OCI-LY7 (cell line): ENCODE measurements at regions not wholly inside any gene's neighbourhood (a gene's known extent, or its start where the extent isn't known, plus 50 kb on each side); places are given as distances from the start of the nearest gene placed in this dataset.

Experiments used
- BruUV-seq: library from RNA; stranded (reverse); fragments of 400-500 nt; replicated peaks from 2 replicates; lab custom pipeline; 2021; lab: Mats Ljungman, UMichigan
- CTCF ChIA-PET: fragments of 300-600 bp; sonication (Branson Sonifier 250); formaldehyde crosslinking; loops from one replicate; lab custom pipeline; 2022; ENCODE audit warnings: antibody characterized with exemption; ENCODE audit not compliant: unreplicated experiment; lab: Charles Lee
- POLR2A ChIA-PET: fragments of 300-600 bp; sonication (Branson Sonifier 250); formaldehyde crosslinking; loops from one replicate; lab custom pipeline; 2022; ENCODE audit warnings: antibody characterized with exemption; lab: Charles Lee
- DNase-seq: peaks from one replicate; pipeline ENCODE4 v3.0.0-alpha.2; 2015; ENCODE audit warnings: low spot score
- H2AFZ ChIP-seq: fragments of 200-600 bp; sonication (generic), shearing (Covaris generic); 2 replicates; pipeline ENCODE4 v1.6.1; 2014; ENCODE audit warnings: mild to moderate bottlenecking, antibody characterized with exemption, low read length, moderate library complexity
- H3K27ac ChIP-seq: fragments of 200-600 bp; sonication (generic); 2 replicates; pipeline ENCODE4 v1.5.1; 2014; ENCODE audit warnings: mixed run types, low read depth, mild to moderate bottlenecking, moderate library complexity, low read length, inconsistent platforms; ENCODE audit not compliant: poor library complexity, severe bottlenecking
- H3K36me3 ChIP-seq: fragments of 200-600 bp; sonication (generic); 2 replicates; pipeline ENCODE4 v1.6.1; 2014; ENCODE audit warnings: mild to moderate bottlenecking, antibody characterized with exemption, low read length, moderate library complexity, mixed read lengths; ENCODE audit not compliant: insufficient read depth
- H3K4me1 ChIP-seq: fragments of 200-600 bp; sonication (generic); 2 replicates; pipeline ENCODE4 v1.5.1; 2014; ENCODE audit warnings: mild to moderate bottlenecking, low read length; ENCODE audit not compliant: insufficient read depth, poor library complexity, severe bottlenecking
- H3K4me2 ChIP-seq: fragments of 200-600 bp; sonication (generic); 2 replicates; pipeline ENCODE4 v1.6.1; 2014; ENCODE audit warnings: mild to moderate bottlenecking, low read length
- H3K4me3 ChIP-seq: fragments of 200-600 bp; sonication (generic); 2 replicates; pipeline ENCODE4 v1.5.1; 2014; ENCODE audit warnings: mild to moderate bottlenecking, low read depth, low read length; ENCODE audit not compliant: poor library complexity, severe bottlenecking
- H3K79me2 ChIP-seq: fragments of 200-600 bp; sonication (generic); 2 replicates; pipeline ENCODE4 v1.6.1; 2016; ENCODE audit warnings: low read depth, mild to moderate bottlenecking, low read length, moderate library complexity, mixed read lengths; ENCODE audit not compliant: insufficient read depth
- H3K9me2 ChIP-seq: fragments of 200-600 bp; sonication (generic); 2 replicates; pipeline ENCODE4 v1.6.1; 2016; ENCODE audit warnings: mild to moderate bottlenecking, low read length, mixed read lengths; ENCODE audit not compliant: insufficient read depth
- H3K9me3 ChIP-seq: fragments of 200-600 bp; sonication (generic); 2 replicates; pipeline ENCODE4 v1.6.1; 2014; ENCODE audit warnings: mild to moderate bottlenecking, mixed run types, low read length, mixed read lengths
- H4K20me1 ChIP-seq: fragments of 200-600 bp; sonication (generic); 2 replicates; pipeline ENCODE4 v1.6.1; 2014; ENCODE audit warnings: mild to moderate bottlenecking, antibody characterized with exemption, low read length, moderate library complexity, mixed read lengths; ENCODE audit not compliant: insufficient read depth
- EZH2phosphoT487 ChIP-seq: fragments of 200-600 bp; sonication (generic); IDR thresholded peaks from 2 replicates; pipeline ENCODE4 v1.6.1; 2018; ENCODE audit warnings: low read depth, borderline replicate concordance, mild to moderate bottlenecking, mixed run types, antibody characterized with exemption, low read length, moderate library complexity, mixed read lengths
- intact Hi-C: fragments of 100-400 bp; cut with micrococcal nuclease; formaldehyde crosslinking; loops from one replicate; pipeline ENCODE4 v1.10.0; 2022; ENCODE audit not compliant: unreplicated experiment
- TF ChIP-seq, protein P1 (sequence below): fragments of 200-600 bp; sonication (generic); conservative IDR thresholded peaks from 2 replicates; pipeline ENCODE4 v1.5.1; 2014; ENCODE audit warnings: mild to moderate bottlenecking, antibody characterized with exemption, low read length, moderate library complexity, mixed read lengths

DNA sequence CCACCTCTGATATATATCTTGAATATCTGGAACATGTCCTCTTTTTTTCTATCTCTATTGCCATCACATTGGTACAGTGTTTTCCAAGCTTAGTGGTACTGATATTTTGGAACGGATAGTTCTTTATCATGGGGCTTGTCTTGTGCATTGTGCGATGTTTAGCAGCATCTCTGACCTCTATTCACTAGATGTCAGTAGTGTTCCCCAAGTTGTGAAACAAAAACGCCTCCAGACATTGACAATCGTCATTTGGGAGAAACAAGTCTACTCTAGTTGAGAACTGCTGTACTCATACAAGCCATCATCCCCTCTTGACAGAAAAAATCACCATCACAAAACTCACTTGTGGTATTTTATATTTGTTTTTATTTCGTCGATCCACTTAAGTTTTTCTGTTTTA, 79.7 kb upstream of the CHODL start:
- Histone ChIP-seq H2AFZ (no peak overlapping the region), H4K20me1 (no peaks in the 10 kb centered on the region), H3K4me3 (no peak overlapping the region), H3K4me1 (no peaks in the 10 kb centered on the region), H3K4me2 (no peak overlapping the region), H3K79me2 (no peaks in the 10 kb centered on the region), H3K9me2 (no peaks in the 10 kb centered on the region), H3K9me3 (no peaks in the 10 kb centered on the region), H3K27ac (no peak overlapping the region), H3K36me3 (no peaks in the 10 kb centered on the region)
- ChIA-PET POLR2A (interaction anchor here (0.9 kb wide), 1 partner anchor 9 kb away, joined by 3 read pairs; no protein-coding TSS in a partner anchor), CTCF (no interaction called here)
- TF ChIP-seq, protein P1, sequence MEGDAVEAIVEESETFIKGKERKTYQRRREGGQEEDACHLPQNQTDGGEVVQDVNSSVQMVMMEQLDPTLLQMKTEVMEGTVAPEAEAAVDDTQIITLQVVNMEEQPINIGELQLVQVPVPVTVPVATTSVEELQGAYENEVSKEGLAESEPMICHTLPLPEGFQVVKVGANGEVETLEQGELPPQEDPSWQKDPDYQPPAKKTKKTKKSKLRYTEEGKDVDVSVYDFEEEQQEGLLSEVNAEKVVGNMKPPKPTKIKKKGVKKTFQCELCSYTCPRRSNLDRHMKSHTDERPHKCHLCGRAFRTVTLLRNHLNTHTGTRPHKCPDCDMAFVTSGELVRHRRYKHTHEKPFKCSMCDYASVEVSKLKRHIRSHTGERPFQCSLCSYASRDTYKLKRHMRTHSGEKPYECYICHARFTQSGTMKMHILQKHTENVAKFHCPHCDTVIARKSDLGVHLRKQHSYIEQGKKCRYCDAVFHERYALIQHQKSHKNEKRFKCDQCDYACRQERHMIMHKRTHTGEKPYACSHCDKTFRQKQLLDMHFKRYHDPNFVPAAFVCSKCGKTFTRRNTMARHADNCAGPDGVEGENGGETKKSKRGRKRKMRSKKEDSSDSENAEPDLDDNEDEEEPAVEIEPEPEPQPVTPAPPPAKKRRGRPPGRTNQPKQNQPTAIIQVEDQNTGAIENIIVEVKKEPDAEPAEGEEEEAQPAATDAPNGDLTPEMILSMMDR: peak; percentile 31; the same call in 1 of the 2 replicates
- TF ChIP-seq EZH2phosphoT487: no peak
- no peak for DNase-seq
- no TSS peak for BruUV-seq
- intact Hi-C loops: no loop called here

DNA sequence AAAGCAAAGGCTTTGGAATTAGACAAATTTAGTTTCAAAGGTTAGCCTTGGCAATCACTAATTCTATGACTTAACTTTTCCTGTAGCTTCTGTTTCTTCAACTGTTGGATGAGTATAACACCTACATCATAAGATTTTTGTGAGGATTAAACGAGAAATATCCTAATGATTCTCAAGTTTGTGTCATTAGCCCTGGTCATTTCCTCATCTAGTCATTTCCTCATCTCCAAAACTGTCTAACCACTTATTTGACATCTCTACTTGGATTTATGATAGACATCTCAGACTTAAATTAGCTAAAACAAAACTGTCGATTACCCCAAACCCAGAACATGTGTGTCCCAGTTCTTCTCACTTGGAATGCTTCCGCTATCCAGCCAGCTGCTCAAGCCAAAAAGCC, 80.2 kb upstream of the CHODL start:
- no peak overlapping the region for H3K27ac ChIP-seq
- no peak overlapping the region for H3K4me3 ChIP-seq
- H4K20me1 ChIP-seq: no peaks in the 10 kb centered on the region
- no peak for DNase-seq
- no peaks in the 10 kb centered on the region for H3K9me2 ChIP-seq
- no peak overlapping the region for H3K4me2 ChIP-seq
- ChIA-PET POLR2A (interaction anchor here (0.7 to 1.0 kb wide), 3 partner anchors 9 to 249 kb away, joined by 3 read pairs; no protein-coding TSS in a partner anchor), CTCF (no interaction called here)
- H3K4me1 ChIP-seq: no peaks in the 10 kb centered on the region
- H3K79me2 ChIP-seq: no peaks in the 10 kb centered on the region
- no peak for TF ChIP-seq EZH2phosphoT487
- TF ChIP-seq, protein P1: no peak
- H2AFZ ChIP-seq: no peak overlapping the region
- intact Hi-C loops: no loop called here
- no peaks in the 10 kb centered on the region for H3K9me3 ChIP-seq
- no TSS peak for BruUV-seq
- no peaks in the 10 kb centered on the region for H3K36me3 ChIP-seq

DNA sequence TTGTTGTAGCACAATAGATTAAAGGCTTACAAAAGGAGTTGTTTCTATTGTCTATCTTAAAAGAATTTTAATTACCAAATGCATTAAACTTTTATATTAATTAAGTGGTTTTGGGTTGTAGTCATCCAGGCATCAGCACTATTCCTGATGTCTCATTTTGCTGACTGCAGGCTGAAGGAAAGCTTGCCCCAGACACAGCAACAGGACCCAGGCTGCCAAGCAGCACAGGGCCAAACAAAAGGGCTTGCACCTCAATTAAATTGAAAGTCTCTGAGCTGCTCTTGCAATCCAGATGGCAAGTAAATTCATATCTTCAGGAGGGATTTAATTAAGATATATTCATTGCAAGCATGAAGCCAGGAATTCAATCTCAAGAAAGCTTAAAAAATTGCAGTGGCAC, 80.7 kb upstream of the CHODL start:
- Histone ChIP-seq H3K4me1 (no peaks in the 10 kb centered on the region), H3K27ac (no peak overlapping the region), H2AFZ (no peak overlapping the region), H3K9me2 (no peaks in the 10 kb centered on the region), H3K9me3 (no peaks in the 10 kb centered on the region), H3K4me2 (no peak overlapping the region), H3K79me2 (no peaks in the 10 kb centered on the region), H3K36me3 (no peaks in the 10 kb centered on the region), H4K20me1 (no peaks in the 10 kb centered on the region), H3K4me3 (no peak overlapping the region)
- TF ChIP-seq EZH2phosphoT487: no peak
- TF ChIP-seq, protein P1: no peak
- intact Hi-C loops: no loop called here
- BruUV-seq: no TSS peak
- no peak for DNase-seq
- ChIA-PET CTCF (no interaction called here), POLR2A (interaction anchor here (0.7 to 1.0 kb wide), 3 partner anchors 8 to 250 kb away, joined by 3 read pairs; no protein-coding TSS in a partner anchor)
